Ectodermal cell (in vitro differentiated cells): ENCODE measurements at regions not wholly inside any gene's neighbourhood (a gene's known extent, or its start where the extent isn't known, plus 50 kb on each side); places are given as distances from the start of the nearest gene placed in this dataset.

Source experiments
- H3K27ac ChIP-seq: 2 replicates; pipeline ENCODE4 v1.7.0; 2013; ENCODE audit warnings: mild to moderate bottlenecking, low read depth, low read length; ENCODE audit not compliant: insufficient read depth, poor library complexity, severe bottlenecking
- H3K27me3 ChIP-seq: 2 replicates; pipeline ENCODE4 v1.7.0; 2013; ENCODE audit warnings: mild to moderate bottlenecking, low read length; ENCODE audit not compliant: insufficient read depth, control insufficient read depth, poor library complexity, severe bottlenecking
- H3K36me3 ChIP-seq: one replicate; pipeline ENCODE4 v1.7.0; 2013; ENCODE audit warnings: low read length; ENCODE audit not compliant: control insufficient read depth, insufficient read depth
- H3K4me1 ChIP-seq: one replicate; pipeline ENCODE4 v1.7.0; 2013; ENCODE audit warnings: low read length; ENCODE audit not compliant: control insufficient read depth, insufficient read depth
- H3K4me3 ChIP-seq: 2 replicates; pipeline ENCODE4 v1.7.0; 2013; ENCODE audit warnings: low read depth, low read length, control low read depth; ENCODE audit not compliant: insufficient read depth
- H3K9me3 ChIP-seq: 2 replicates; pipeline ENCODE4 v1.7.0; 2013; ENCODE audit warnings: mild to moderate bottlenecking, low read length, moderate library complexity; ENCODE audit not compliant: control insufficient read depth
- WGBS, 2 experiments: methylation state at CpG; one replicate each; pipeline ENCODE4 v1.1.7; 2013; ENCODE audit warnings: missing lambda C conversion rate in 2 of 2; 5-methylcytosine and 5-hydroxymethylcytosine counted together

GRCh38 chr4:126137782-126138170 lies 823.0 kb downstream of the FAT4 start:
- Histone ChIP-seq H3K9me3 (no peaks in the 10 kb centered on the region), H3K4me3 (no peak overlapping the region), H3K27ac (no peak overlapping the region), H3K4me1 (no peaks in the 10 kb centered on the region), H3K27me3 (no peaks in the 10 kb centered on the region), H3K36me3 (no peaks in the 10 kb centered on the region)

GRCh38 chr4:126144543-126145237 lies 829.9 kb downstream of the FAT4 start:
- Histone ChIP-seq H3K27me3 (no peaks in the 10 kb centered on the region), H3K27ac (no peak overlapping the region), H3K36me3 (no peaks in the 10 kb centered on the region), H3K4me1 (no peaks in the 10 kb centered on the region), H3K9me3 (no peaks in the 10 kb centered on the region), H3K4me3 (no peak overlapping the region)
- 91 to 95% methylated on average over 1 of the region's 1 CpG for WGBS, 2 experiments

DNA sequence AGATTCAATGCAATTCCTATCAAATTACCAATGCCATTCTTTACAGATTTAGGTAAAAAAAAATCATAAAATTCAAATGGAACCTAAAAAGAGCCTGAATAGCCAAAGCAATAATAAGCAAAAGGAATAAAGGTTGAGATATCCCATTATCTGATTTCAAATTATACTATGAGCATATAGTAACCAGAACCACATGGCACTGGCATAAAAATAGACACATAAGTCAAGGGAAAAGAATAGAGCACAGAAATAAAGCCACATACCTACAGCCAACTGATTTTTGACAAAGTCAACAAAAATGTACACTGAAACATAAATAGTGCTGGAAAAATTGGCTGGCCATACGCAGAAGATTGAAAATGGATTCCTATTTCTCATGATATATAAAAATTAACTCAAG lies 853.7 kb downstream of the FAT4 start:
- Histone ChIP-seq H3K36me3 (no peaks in the 10 kb centered on the region), H3K27ac (no peak overlapping the region), H3K4me3 (no peak overlapping the region), H3K4me1 (no peaks in the 10 kb centered on the region), H3K9me3 (no peaks in the 10 kb centered on the region), H3K27me3 (no peaks in the 10 kb centered on the region)
- no CpG with 5 or more reads among the region's 1 CpG for WGBS, 2 experiments

DNA sequence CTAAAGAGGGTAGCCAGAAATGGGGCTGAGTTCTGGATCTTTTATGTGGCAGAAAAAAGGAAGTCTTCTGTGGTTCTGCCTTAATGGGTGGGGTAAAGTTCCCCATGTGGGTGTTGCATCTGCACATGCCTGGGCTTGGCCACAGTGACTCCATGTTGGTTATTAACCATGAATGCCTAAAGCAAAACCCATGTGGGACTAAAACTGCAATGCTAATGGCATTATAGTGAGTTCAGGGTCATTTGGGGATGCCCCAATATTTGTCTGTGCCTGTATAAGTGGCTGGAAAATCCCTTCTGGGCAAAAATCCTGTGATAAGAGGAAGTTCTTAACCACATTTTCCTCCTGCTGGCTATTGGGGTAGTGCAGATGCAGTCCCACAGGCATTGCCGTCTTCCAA lies 857.4 kb downstream of the FAT4 start:
- WGBS, 2 experiments, result 90 to 92% methylated on average over 1 of the region's 1 CpG
- H3K27ac ChIP-seq, result no peak overlapping the region
- H3K4me1 ChIP-seq, result no peaks in the 10 kb centered on the region
- H3K4me3 ChIP-seq, result no peak overlapping the region
- H3K9me3 ChIP-seq, result no peaks in the 10 kb centered on the region
- no peaks in the 10 kb centered on the region for H3K27me3 ChIP-seq
- no peaks in the 10 kb centered on the region for H3K36me3 ChIP-seq

DNA sequence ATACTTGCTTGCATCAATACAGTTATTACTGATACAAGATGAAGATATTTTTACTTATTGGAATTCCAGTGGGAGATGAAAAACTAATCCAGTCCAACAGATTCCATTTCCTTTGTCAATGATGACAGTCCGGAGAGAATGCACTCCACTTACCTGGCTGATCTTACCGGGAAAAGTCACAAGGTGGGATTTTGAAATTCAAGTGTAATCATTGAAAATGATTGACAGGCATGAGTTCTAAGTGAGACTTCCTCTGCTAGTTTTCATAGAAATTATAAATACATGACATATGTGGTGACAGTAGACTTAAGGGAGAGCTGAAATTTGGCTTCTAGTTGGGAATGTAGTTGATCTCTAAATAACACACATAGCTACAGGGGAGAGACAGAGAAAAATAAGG lies 859.9 kb downstream of the FAT4 start:
- H3K36me3 ChIP-seq, result no peaks in the 10 kb centered on the region
- no peaks in the 10 kb centered on the region for H3K27me3 ChIP-seq
- H3K4me1 ChIP-seq, result no peaks in the 10 kb centered on the region
- H3K27ac ChIP-seq, result no peak overlapping the region
- no peaks in the 10 kb centered on the region for H3K9me3 ChIP-seq
- WGBS, 2 experiments, result 91 to 97% methylated on average over 1 to 2 of the region's 2 CpGs
- no peak overlapping the region for H3K4me3 ChIP-seq

GRCh38 chr4:126180642-126181041 lies 865.9 kb downstream of the FAT4 start:
- Histone ChIP-seq H3K9me3 (no peaks in the 10 kb centered on the region), H3K27ac (no peak overlapping the region), H3K4me3 (no peak overlapping the region)

GRCh38 chr4:126182336-126182735 lies 867.6 kb downstream of the FAT4 start:
- H3K4me1 ChIP-seq, result no peaks in the 10 kb centered on the region
- H3K9me3 ChIP-seq, result no peaks in the 10 kb centered on the region
- H3K36me3 ChIP-seq, result no peaks in the 10 kb centered on the region
- WGBS, 2 experiments, result 100% methylated on average over 1 of the region's 1 CpG; no CpG with 5 or more reads in 1 of the 2 experiments
- H3K27me3 ChIP-seq, result no peaks in the 10 kb centered on the region
- no peak overlapping the region for H3K4me3 ChIP-seq
- H3K27ac ChIP-seq, result no peak overlapping the region

More at GRCh38 chr4:126180642-126181041, 865.9 kb downstream of the FAT4 start:
- H3K27me3 ChIP-seq, result no peaks in the 10 kb centered on the region
- no peaks in the 10 kb centered on the region for H3K4me1 ChIP-seq
- H3K36me3 ChIP-seq, result no peaks in the 10 kb centered on the region

DNA sequence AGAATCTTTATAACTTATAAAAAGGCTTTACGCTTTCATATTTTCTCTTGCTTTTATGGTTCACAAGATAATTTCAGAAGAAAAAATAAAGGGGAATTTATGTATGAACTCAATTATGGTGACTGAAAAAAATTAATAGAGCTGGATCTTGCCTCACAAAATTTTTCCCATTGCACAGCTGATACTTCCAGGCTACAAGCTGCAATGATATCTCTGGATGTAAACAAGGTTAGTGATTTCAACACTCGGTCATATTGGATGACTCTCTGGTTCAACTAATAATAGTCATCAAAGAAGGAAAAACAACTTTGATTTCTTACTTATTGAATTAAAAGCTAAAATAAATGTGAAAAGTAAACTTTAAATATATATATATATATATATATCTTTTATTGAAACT lies 868.0 kb downstream of the FAT4 start:
- Histone ChIP-seq H3K4me3 (no peak overlapping the region), H3K36me3 (no peaks in the 10 kb centered on the region), H3K27me3 (no peaks in the 10 kb centered on the region), H3K27ac (no peak overlapping the region), H3K4me1 (no peaks in the 10 kb centered on the region), H3K9me3 (no peaks in the 10 kb centered on the region)
- WGBS, 2 experiments, result 100% methylated on average over 1 of the region's 2 CpGs; no CpG with 5 or more reads in 1 of the 2 experiments

DNA sequence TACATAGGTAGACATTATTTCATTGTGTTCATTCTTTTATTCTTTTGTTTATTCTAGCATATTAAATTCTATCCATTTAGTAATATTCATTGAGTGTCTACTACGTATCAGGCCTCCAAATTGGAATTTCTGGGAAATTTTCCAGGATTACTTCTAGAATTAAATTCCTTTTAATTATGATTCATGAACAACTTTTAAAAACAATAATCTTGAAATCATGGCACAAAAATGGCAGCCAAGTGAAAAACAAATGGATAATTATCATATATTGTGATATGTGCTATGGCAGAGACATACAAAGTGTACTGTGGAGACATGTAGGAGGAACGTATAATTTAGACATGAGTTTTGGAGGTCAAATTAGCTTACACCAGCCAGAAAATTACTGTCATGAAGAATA lies 868.5 kb downstream of the FAT4 start:
- 94 to 97% methylated on average over 1 to 2 of the region's 2 CpGs for WGBS, 2 experiments

GRCh38 chr4:126191536-126191935 lies 876.8 kb downstream of the FAT4 start:
- Histone ChIP-seq H3K27me3 (no peaks in the 10 kb centered on the region), H3K4me1 (no peaks in the 10 kb centered on the region), H3K27ac (no peak overlapping the region), H3K9me3 (no peaks in the 10 kb centered on the region), H3K4me3 (no peak overlapping the region), H3K36me3 (no peaks in the 10 kb centered on the region)
- WGBS, 2 experiments, result 98 to 100% methylated on average over 2 of the region's 2 CpGs

More for the DNA sequence above, 868.5 kb downstream of the FAT4 start:
- H3K9me3 ChIP-seq, result no peaks in the 10 kb centered on the region
- no peaks in the 10 kb centered on the region for H3K27me3 ChIP-seq
- H3K4me1 ChIP-seq, result no peaks in the 10 kb centered on the region
- H3K4me3 ChIP-seq, result no peak overlapping the region
- no peaks in the 10 kb centered on the region for H3K36me3 ChIP-seq
- H3K27ac ChIP-seq, result no peak overlapping the region

DNA sequence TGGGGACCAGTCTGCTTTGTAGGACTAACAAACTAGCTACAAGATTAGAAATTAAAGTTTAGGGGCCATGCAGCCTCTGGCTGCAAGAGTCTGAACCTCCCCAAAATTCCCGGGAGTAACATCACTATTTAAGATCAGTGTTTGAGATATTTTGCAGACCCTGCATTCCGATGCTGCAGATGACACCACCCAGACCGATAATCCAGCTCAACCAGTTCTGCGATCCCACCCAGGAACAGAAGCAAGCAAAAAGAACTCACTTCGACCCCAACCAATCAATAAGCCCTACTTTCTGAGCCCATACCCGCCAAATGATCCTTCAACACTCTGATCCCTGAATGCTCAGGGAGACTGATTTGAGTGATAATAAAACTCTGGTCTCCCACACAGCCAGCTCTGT lies 877.8 kb downstream of the FAT4 start:
- no peaks in the 10 kb centered on the region for H3K4me1 ChIP-seq
- WGBS, 2 experiments, result 94 to 95% methylated on average over 6 of the region's 6 CpGs
- H3K9me3 ChIP-seq, result no peaks in the 10 kb centered on the region
- H3K4me3 ChIP-seq, result no peak overlapping the region
- H3K27me3 ChIP-seq, result no peaks in the 10 kb centered on the region
- H3K36me3 ChIP-seq, result no peaks in the 10 kb centered on the region
- H3K27ac ChIP-seq, result no peak overlapping the region
